Caki2 (cell line): ENCODE measurements at regions not wholly inside any gene's neighbourhood (a gene's known extent, or its start where the extent isn't known, plus 50 kb on each side); places are given as distances from the start of the nearest gene placed in this dataset.
"Not testable (repeated sequence)": the region's sequence is repeated elsewhere in the genome, so short reads cannot be mapped to it uniquely, and the experiment has no call there.

ENCODE experiments used
- DNase-seq: peaks from one replicate; pipeline ENCODE4 v3.0.0-alpha.2; 2015; ENCODE audit warnings: low read depth
- in situ Hi-C: cut with HindIII; loops from 2 replicates; pipeline ENCODE4 v1.10.0; 2016; ENCODE audit warnings: low sequenced_read_pairs, low pct_unique_long_range_greater_than_20kb, mixed read lengths

GRCh38 chr2:51812138-51812866, 780.4 kb upstream of the NRXN1 start:
- in situ Hi-C loops = no loop called here
- peak; percentile 9 for DNase-seq

- in situ Hi-C loops = no loop called here
- DNase-seq = no peak
Measured at GRCh38 chr2:51810197-51810596, 778.3 kb upstream of the NRXN1 start.

GRCh38 chr2:51807229-51807628, 775.3 kb upstream of the NRXN1 start:
- no peak for DNase-seq
- in situ Hi-C loops = no loop called here

- DNase-seq = no peak
- in situ Hi-C loops = no loop called here
Measured at GRCh38 chr2:51795248-51795888, 763.4 kb upstream of the NRXN1 start.

- DNase-seq = no peak
- in situ Hi-C loops = no loop called here
Measured at GRCh38 chr2:51791496-51791895, 759.6 kb upstream of the NRXN1 start.

GRCh38 chr2:51790854-51791253, 758.9 kb upstream of the NRXN1 start:
- in situ Hi-C loops = no loop called here
- DNase-seq = no peak

- no peak for DNase-seq
- in situ Hi-C loops = no loop called here
Measured at GRCh38 chr2:51789918-51790317, 758.0 kb upstream of the NRXN1 start.

- in situ Hi-C loops = no loop called here
- peak; percentile 20 for DNase-seq
Measured at GRCh38 chr2:51782921-51783765, 751.2 kb upstream of the NRXN1 start.

GRCh38 chr2:51781691-51782090, 749.8 kb upstream of the NRXN1 start:
- in situ Hi-C loops = no loop called here
- DNase-seq = no peak

GRCh38 chr2:51780353-51780752, 748.4 kb upstream of the NRXN1 start:
- no peak for DNase-seq
- in situ Hi-C loops = no loop called here

GRCh38 chr2:51779723-51780122, 747.8 kb upstream of the NRXN1 start:
- DNase-seq, in situ Hi-C loops: not testable (repeated sequence)

GRCh38 chr2:51778806-51779205, 746.9 kb upstream of the NRXN1 start:
- in situ Hi-C loops = no loop called here
- no peak for DNase-seq

- in situ Hi-C loops, DNase-seq: not testable (repeated sequence)
Measured at GRCh38 chr2:51774606-51775005, 742.7 kb upstream of the NRXN1 start.

- in situ Hi-C loops = no loop called here
- DNase-seq = no peak
Measured at GRCh38 chr2:51760441-51760840, 728.5 kb upstream of the NRXN1 start.

GRCh38 chr2:51758081-51758480, 726.1 kb upstream of the NRXN1 start:
- in situ Hi-C loops = no loop called here
- DNase-seq = no peak

- in situ Hi-C loops = no loop called here
- DNase-seq = no peak
Measured at GRCh38 chr2:51734115-51734514, 702.2 kb upstream of the NRXN1 start.

- in situ Hi-C loops = no loop called here
- no peak for DNase-seq
Measured at GRCh38 chr2:51723691-51724090, 691.8 kb upstream of the NRXN1 start.

GRCh38 chr2:51722311-51722710, 690.4 kb upstream of the NRXN1 start:
- DNase-seq = no peak
- in situ Hi-C loops = no loop called here

- no peak for DNase-seq
- in situ Hi-C loops = no loop called here
Measured at GRCh38 chr2:51720826-51721225, 688.9 kb upstream of the NRXN1 start.
